Fibroblast of lung (primary cell): ENCODE measurements at regions not wholly inside any gene's neighbourhood (a gene's known extent, or its start where the extent isn't known, plus 50 kb on each side); places are given as distances from the start of the nearest gene placed in this dataset.

Experiments used
- DNase-seq, 2 donors: peaks; one replicate each; pipeline versions ENCODE4 v3.0.0 to v3.0.0-alpha.2; 2010; ENCODE audit warnings: low read depth in 2 of 2
- H2AFZ ChIP-seq: 2 replicates; pipeline ENCODE4 v1.5.1; 2012; ENCODE audit warnings: low read length, control low read depth, inconsistent platforms
- H3K27ac ChIP-seq: 2 replicates; pipeline ENCODE4 v1.5.1; 2011; ENCODE audit warnings: low read length, control low read depth; ENCODE audit not compliant: insufficient read depth
- H3K27me3 ChIP-seq: 2 replicates; pipeline ENCODE4 v1.5.1; 2011; ENCODE audit warnings: mild to moderate bottlenecking, low read length; ENCODE audit not compliant: control insufficient read depth, insufficient read depth
- H3K36me3 ChIP-seq: 2 replicates; pipeline ENCODE4 v1.5.1; 2011; ENCODE audit warnings: low read length; ENCODE audit not compliant: control insufficient read depth, insufficient read depth
- H3K4me1 ChIP-seq: 2 replicates; pipeline ENCODE4 v1.5.1; 2011; ENCODE audit warnings: low read length; ENCODE audit not compliant: control insufficient read depth, insufficient read depth; ENCODE audit errors: extremely low read depth
- H3K4me2 ChIP-seq: 2 replicates; pipeline ENCODE4 v1.5.1; 2011; ENCODE audit warnings: low read length, control low read depth; ENCODE audit not compliant: insufficient read depth; ENCODE audit errors: extremely low read depth
- H3K4me3 ChIP-seq, 4 experiments: fragments of 200-600 bp in 1 of 4; sonication (generic) in 1 of 4; replicated peaks in 1 of 4; 2 replicates each; pipeline ENCODE4 v1.5.1; 2011 to 2016; ENCODE audit warnings: low read length in 4 of 4, low read depth in 3 of 4, mild to moderate bottlenecking in 3 of 4, control low read depth in 2 of 4, inconsistent platforms in 1 of 4, mixed read lengths in 1 of 4; ENCODE audit not compliant: insufficient read depth in 1 of 4; ENCODE audit errors: control extremely low read depth in 1 of 4
- H3K79me2 ChIP-seq: 2 replicates; pipeline ENCODE4 v1.5.1; 2012; ENCODE audit warnings: mild to moderate bottlenecking, low read length, inconsistent platforms; ENCODE audit not compliant: control insufficient read depth, insufficient read depth
- H3K9ac ChIP-seq: 2 replicates; pipeline ENCODE4 v1.5.1; 2011; ENCODE audit warnings: mild to moderate bottlenecking, low read length, control low read depth; ENCODE audit not compliant: insufficient read depth
- H3K9me3 ChIP-seq: 2 replicates; pipeline ENCODE4 v1.5.1; 2012; ENCODE audit warnings: low read depth, low read length; ENCODE audit not compliant: control insufficient read depth, insufficient read depth
- H4K20me1 ChIP-seq: 2 replicates; pipeline ENCODE4 v1.5.1; 2011; ENCODE audit warnings: low read length; ENCODE audit not compliant: control insufficient read depth, insufficient read depth; ENCODE audit errors: extremely low read depth
- CTCF ChIP-seq, 2 donors: IDR thresholded peaks in 1 of 2; conservative IDR thresholded peaks in 1 of 2; 1 replicate in 1 of 2; 2 replicates in 1 of 2; pipeline ENCODE4 v1.5.1; 2011 to 2012; ENCODE audit warnings: low read length in 2 of 2, control low read depth in 1 of 2, inconsistent platforms in 1 of 2, low read depth in 1 of 2, mild to moderate bottlenecking in 1 of 2
- EZH2 ChIP-seq: IDR thresholded peaks from 2 replicates; pipeline ENCODE4 v1.5.1; 2012; ENCODE audit warnings: low read length, control low read depth, mild to moderate bottlenecking; ENCODE audit errors: missing control alignments

GRCh38 chr13:90405301-90405700 is 942.2 kb upstream of the MIR17HG start:
- Histone ChIP-seq H3K4me1 (no peaks in the 10 kb centered on the region), H3K9ac (no peak overlapping the region), H3K9me3 (no peaks in the 10 kb centered on the region), H3K4me3 (no peak overlapping the region), H3K79me2 (no peaks in the 10 kb centered on the region), H3K27me3 (no peaks in the 10 kb centered on the region), H3K36me3 (no peaks in the 10 kb centered on the region), H3K27ac (no peak overlapping the region), H4K20me1 (no peaks in the 10 kb centered on the region), H3K4me2 (no peak overlapping the region), H2AFZ (no peak overlapping the region)
- no peak for DNase-seq
- TF ChIP-seq EZH2 = no peak

- Histone ChIP-seq H3K4me2 (no peak overlapping the region), H3K79me2 (no peaks in the 10 kb centered on the region), H3K4me1 (no peaks in the 10 kb centered on the region), H4K20me1 (no peaks in the 10 kb centered on the region), H3K27ac (no peak overlapping the region), H3K9me3 (no peaks in the 10 kb centered on the region), H2AFZ (no peak overlapping the region), H3K27me3 (no peaks in the 10 kb centered on the region), H3K36me3 (no peaks in the 10 kb centered on the region), H3K4me3 (no peak overlapping the region), H3K9ac (no peak overlapping the region)
- no peak for DNase-seq
- no peak for TF ChIP-seq EZH2
- no peak for TF ChIP-seq CTCF (conservative IDR thresholded peaks at IDR 0.05 in 1 of 2, IDR thresholded peaks at IDR 0.05 in 1 of 2; ENCODE audit: low read depth in 1 of 2, low read length in 2 of 2)
Observed at GRCh38 chr13:90412980-90413379, 934.5 kb upstream of the MIR17HG start.

GRCh38 chr13:90413548-90413947 is 933.9 kb upstream of the MIR17HG start:
- DNase-seq = no peak
- Histone ChIP-seq H3K9ac (no peak overlapping the region), H2AFZ (no peak overlapping the region), H3K4me2 (no peak overlapping the region), H3K36me3 (no peaks in the 10 kb centered on the region), H4K20me1 (no peaks in the 10 kb centered on the region), H3K27ac (no peak overlapping the region), H3K4me3 (no peak overlapping the region), H3K4me1 (no peaks in the 10 kb centered on the region), H3K27me3 (no peaks in the 10 kb centered on the region), H3K79me2 (no peaks in the 10 kb centered on the region), H3K9me3 (no peaks in the 10 kb centered on the region)
- TF ChIP-seq CTCF (conservative IDR thresholded peaks at IDR 0.05 in 1 of 2, IDR thresholded peaks at IDR 0.05 in 1 of 2; ENCODE audit: low read depth in 1 of 2, low read length in 2 of 2) (no peak), EZH2 (no peak)
